NB4 (cell line): ENCODE measurements at regions not wholly inside any gene's neighbourhood (a gene's known extent, or its start where the extent isn't known, plus 50 kb on each side); places are given as distances from the start of the nearest gene placed in this dataset.

Experiments used
- DNase-seq: peaks from one replicate; pipeline ENCODE4 v3.0.0; 2010; ENCODE audit warnings: low read depth
- H3K4me3 ChIP-seq: one replicate; pipeline ENCODE4 v1.5.1; 2011; ENCODE audit warnings: mild to moderate bottlenecking, low read depth, low read length, moderate library complexity
- CTCF ChIP-seq: IDR thresholded peaks from one replicate; pipeline ENCODE4 v1.5.1; 2012; ENCODE audit warnings: low read depth, low read length
- MYC ChIP-seq: IDR thresholded peaks from 2 replicates; pipeline ENCODE4 v1.6.1; 2011; ENCODE audit warnings: low read depth, low read length
- POLR2A ChIP-seq: IDR thresholded peaks from 2 replicates; pipeline ENCODE4 v1.6.1; 2011; ENCODE audit warnings: mild to moderate bottlenecking; ENCODE audit not compliant: insufficient read length; ENCODE audit errors: extremely low read depth
- TF ChIP-seq, protein P1 (sequence below): IDR thresholded peaks from 2 replicates; pipeline ENCODE4 v1.6.1; 2011; ENCODE audit warnings: low read depth, low read length

DNA sequence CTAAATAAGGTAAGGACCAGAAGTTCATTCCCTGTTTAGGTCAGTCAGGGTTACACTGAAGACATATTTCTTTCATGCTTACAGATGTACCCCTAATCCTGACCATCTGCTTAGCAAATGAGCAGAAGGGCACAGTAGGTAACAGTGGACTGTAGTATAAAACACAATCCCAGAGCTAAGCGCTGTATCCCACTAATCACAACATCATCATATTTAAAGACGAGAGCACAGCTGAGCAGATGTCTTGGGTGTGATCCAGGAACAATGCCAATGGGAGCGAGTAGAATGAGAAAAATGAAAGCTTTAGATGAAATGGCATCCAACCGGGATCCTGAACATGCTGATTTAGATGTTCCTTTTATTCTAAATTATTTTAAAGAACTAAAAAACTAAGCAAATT lies 213.4 kb downstream of the CCER1 start:
- no peak for TF ChIP-seq POLR2A
- TF ChIP-seq, protein P1, sequence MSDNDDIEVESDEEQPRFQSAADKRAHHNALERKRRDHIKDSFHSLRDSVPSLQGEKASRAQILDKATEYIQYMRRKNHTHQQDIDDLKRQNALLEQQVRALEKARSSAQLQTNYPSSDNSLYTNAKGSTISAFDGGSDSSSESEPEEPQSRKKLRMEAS = no peak
- no peak for TF ChIP-seq CTCF
- TF ChIP-seq MYC = no peak
- DNase-seq = no peak
- H3K4me3 ChIP-seq = no peak overlapping the region

DNA sequence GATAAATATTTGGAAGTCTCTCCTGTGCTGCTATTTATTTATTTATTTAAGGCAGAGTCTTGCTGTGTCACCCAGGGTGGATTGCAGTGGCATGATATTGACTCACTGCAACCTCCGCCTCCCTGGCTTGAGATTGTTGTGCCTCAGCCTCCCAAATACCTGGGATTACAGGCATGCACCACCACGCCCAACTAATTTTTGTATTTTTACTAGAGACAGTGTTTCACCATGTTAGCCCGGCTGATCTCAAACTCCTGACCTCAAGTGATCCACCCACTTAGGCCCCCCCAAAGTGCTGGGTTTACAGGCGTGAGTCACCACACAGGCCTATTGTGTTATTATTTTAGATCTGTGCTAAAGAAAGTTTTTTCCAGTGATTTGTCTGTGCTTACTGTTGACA lies 225.2 kb downstream of the CCER1 start:
- DNase-seq = no peak
- H3K4me3 ChIP-seq = no peak overlapping the region
- TF ChIP-seq POLR2A = no peak

DNA sequence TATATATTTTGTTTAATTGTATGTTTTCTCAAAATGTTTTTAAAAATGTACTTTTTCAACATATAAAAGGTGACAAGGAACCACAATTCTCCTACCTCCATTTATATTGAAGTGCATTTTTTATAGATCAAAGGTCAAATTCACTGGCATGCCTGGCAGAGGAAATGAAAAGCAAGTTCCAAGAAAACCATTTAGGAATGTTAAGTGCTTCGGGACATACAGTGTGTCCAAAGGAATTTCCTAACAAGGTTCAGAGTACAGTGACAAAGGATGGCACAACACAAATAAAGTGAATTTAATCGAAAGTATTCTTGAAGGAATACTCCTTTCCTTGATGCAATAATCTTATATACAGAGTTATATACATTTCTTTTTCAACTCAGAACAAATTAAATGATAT lies 242.3 kb downstream of the CCER1 start:
- DNase-seq = no peak
- TF ChIP-seq POLR2A = no peak
- no peak for TF ChIP-seq CTCF
- TF ChIP-seq, protein P1 = no peak
- TF ChIP-seq MYC = no peak
- no peak overlapping the region for H3K4me3 ChIP-seq

- TF ChIP-seq MYC (no peak), POLR2A (no peak), CTCF (no peak)
- TF ChIP-seq, protein P1 = no peak
- no peak overlapping the region for H3K4me3 ChIP-seq
- DNase-seq = no peak
Measured at GRCh38 chr12:90710711-90711110, 244.3 kb downstream of the CCER1 start.

DNA sequence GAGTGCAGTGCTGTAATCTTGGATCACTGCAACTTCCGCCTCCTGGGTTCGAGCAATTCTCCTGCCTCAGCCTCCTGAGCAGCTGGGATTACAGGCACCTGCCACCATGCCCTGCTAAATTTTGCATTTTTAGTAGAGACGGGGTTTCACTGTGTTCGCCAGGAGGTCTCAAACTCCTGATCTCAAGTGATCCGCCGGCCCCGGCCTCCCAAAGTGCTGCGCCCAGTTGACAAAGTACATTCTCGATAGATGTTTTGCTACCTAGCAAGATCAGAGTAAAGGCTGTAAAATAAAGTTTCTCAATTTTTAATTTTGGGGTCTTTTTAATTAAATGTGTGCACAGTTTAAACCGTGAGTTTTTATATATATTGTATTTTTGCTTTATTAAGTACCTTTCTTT lies 248.9 kb downstream of the CCER1 start:
- DNase-seq = no peak
- TF ChIP-seq CTCF (no peak), POLR2A (no peak), MYC (no peak)
- TF ChIP-seq, protein P1 = no peak
- no peak overlapping the region for H3K4me3 ChIP-seq

- no peak for DNase-seq
- H3K4me3 ChIP-seq = no peak overlapping the region
- TF ChIP-seq CTCF = no peak
- TF ChIP-seq POLR2A = no peak
- TF ChIP-seq, protein P1 = no peak
- TF ChIP-seq MYC = no peak
Measured at GRCh38 chr12:90695415-90695814, 259.6 kb downstream of the CCER1 start.
